H1 (cell line): ENCODE measurements at regions not wholly inside any gene's neighbourhood (a gene's known extent, or its start where the extent isn't known, plus 50 kb on each side); places are given as distances from the start of the nearest gene placed in this dataset.

Experiments
- CTCF ChIA-PET: fragments of 300-600 bp; sonication (Branson Sonifier 250); formaldehyde crosslinking; loops from one replicate; lab custom pipeline; 2021; ENCODE audit not compliant: partially characterized antibody; lab: Charles Lee
- POLR2A ChIA-PET: fragments of 300-600 bp; sonication (Branson Sonifier 250); formaldehyde crosslinking; loops from one replicate; lab custom pipeline; 2021; ENCODE audit warnings: inconsistent platforms; ENCODE audit not compliant: partially characterized antibody; lab: Charles Lee
- DNase-seq, 2 experiments: peaks; one replicate each; pipeline versions ENCODE4 v3.0.0 to v3.0.0-alpha.2; 2010 to 2022; ENCODE audit warnings: low spot score in 2 of 2, low read depth in 1 of 2, mixed read lengths in 1 of 2
- FAIRE-seq: peaks from 2 replicates; lab custom pipeline; 2011; peaks lifted over from hg19 to GRCh38; lab: Jason Lieb, UNC
- H2AFZ ChIP-seq: 2 replicates; pipeline ENCODE4 v1.8.1; 2012; ENCODE audit warnings: low read length, inconsistent platforms
- H2AK5ac ChIP-seq: 2 replicates; pipeline ENCODE4 v1.6.1; 2013; ENCODE audit warnings: low read depth, low read length
- H2BK120ac ChIP-seq: replicated peaks from 2 replicates; pipeline ENCODE3; 2013; ENCODE audit warnings: low read depth, low read length, inconsistent platforms
- H2BK12ac ChIP-seq: 2 replicates; pipeline ENCODE4 v1.6.1; 2013; ENCODE audit warnings: low read depth, low read length
- H2BK15ac ChIP-seq: 2 replicates; pipeline ENCODE4 v1.6.1; 2013; ENCODE audit warnings: low read length
- H2BK20ac ChIP-seq: 2 replicates; pipeline ENCODE4 v1.6.1; 2013; ENCODE audit warnings: low read length
- H2BK5ac ChIP-seq: 2 replicates; pipeline ENCODE4 v1.6.1; 2013; ENCODE audit warnings: low read depth, low read length
- H3K14ac ChIP-seq: 2 replicates; pipeline ENCODE4 v1.6.1; 2013; ENCODE audit warnings: inconsistent platforms; ENCODE audit not compliant: insufficient read length
- H3K18ac ChIP-seq: 2 replicates; pipeline ENCODE4 v1.6.1; 2013; ENCODE audit warnings: low read length; ENCODE audit errors: extremely low read depth
- H3K23ac ChIP-seq: 2 replicates; pipeline ENCODE4 v1.6.1; 2013; ENCODE audit warnings: inconsistent platforms; ENCODE audit not compliant: insufficient read length
- H3K23me2 ChIP-seq: 2 replicates; pipeline ENCODE4 v1.6.1; 2013; ENCODE audit warnings: low read depth, low read length
- H3K27ac ChIP-seq: 2 replicates; pipeline ENCODE4 v1.6.1; 2011; ENCODE audit warnings: low read depth, low read length, inconsistent platforms
- H3K27me3 ChIP-seq, 4 experiments: replicated peaks in 1 of 4; 1 replicate in 1 of 4; 2 replicates in 3 of 4; pipeline versions ENCODE4 v1.6.1 to v1.8.1; 2011 to 2013; ENCODE audit warnings: low read length in 3 of 4, mild to moderate bottlenecking in 3 of 4, inconsistent platforms in 2 of 4, mixed read lengths in 2 of 4, moderate library complexity in 1 of 4; ENCODE audit not compliant: control insufficient read depth in 3 of 4, insufficient read depth in 3 of 4; ENCODE audit errors: extremely low read depth in 1 of 4
- H3K36me3 ChIP-seq, 4 experiments: 2 replicates each; pipeline versions ENCODE4 v1.6.1 to v1.8.1; 2011 to 2013; ENCODE audit warnings: mild to moderate bottlenecking in 4 of 4, low read length in 3 of 4, moderate library complexity in 2 of 4, control low read depth in 1 of 4, inconsistent platforms in 1 of 4; ENCODE audit not compliant: insufficient read depth in 4 of 4, control insufficient read depth in 2 of 4
- H3K4ac ChIP-seq: replicated peaks from 2 replicates; pipeline ENCODE3; 2013; ENCODE audit warnings: low read length, low read depth, mixed read lengths, inconsistent platforms; ENCODE audit not compliant: insufficient read length
- H3K4me1 ChIP-seq, 4 experiments: replicated peaks in 1 of 4; 1 replicate in 1 of 4; 2 replicates in 3 of 4; pipeline versions ENCODE4 v1.6.1 to v1.8.1; 2011 to 2013; ENCODE audit warnings: low read length in 3 of 4, inconsistent platforms in 2 of 4, mixed read lengths in 1 of 4; ENCODE audit not compliant: insufficient read depth in 4 of 4, control insufficient read depth in 3 of 4
- H3K4me2 ChIP-seq, 2 experiments: 2 replicates each; pipeline versions ENCODE4 v1.6.1 to v1.8.1; 2011 to 2013; ENCODE audit warnings: low read depth in 2 of 2, low read length in 2 of 2, control low read depth in 1 of 2, inconsistent platforms in 1 of 2, mild to moderate bottlenecking in 1 of 2; ENCODE audit not compliant: insufficient read depth in 1 of 2
- H3K4me3 ChIP-seq, 4 experiments: fragments of 200-600, 300-600 bp in 1 of 4; sonication (generic), shearing (Covaris generic), sonication (Bioruptor Twin) in 1 of 4; 2 replicates each; pipeline versions ENCODE4 v1.5.1 to v1.8.1; 2011 to 2016; ENCODE audit warnings: low read length in 4 of 4, low read depth in 3 of 4, control low read depth in 2 of 4, inconsistent platforms in 2 of 4, mild to moderate bottlenecking in 2 of 4, mixed read lengths in 1 of 4, moderate library complexity in 1 of 4; ENCODE audit not compliant: insufficient read depth in 2 of 4; ENCODE audit errors: extremely low read depth in 1 of 4
- H3K56ac ChIP-seq: replicated peaks from 2 replicates; pipeline ENCODE3; 2013; ENCODE audit warnings: low read depth, mild to moderate bottlenecking, mixed read lengths, low read length, inconsistent platforms; ENCODE audit not compliant: insufficient read length
- H3K79me1 ChIP-seq: 2 replicates; pipeline ENCODE4 v1.6.1; 2013; ENCODE audit warnings: low read depth, low read length, control low read depth
- H3K79me2 ChIP-seq, 2 experiments: 2 replicates each; pipeline versions ENCODE4 v1.6.1 to v1.8.1; 2012 to 2013; ENCODE audit warnings: low read length in 2 of 2, mild to moderate bottlenecking in 2 of 2, inconsistent platforms in 1 of 2; ENCODE audit not compliant: insufficient read depth in 2 of 2, control insufficient read depth in 1 of 2
- H3K9ac ChIP-seq, 4 experiments: replicated peaks in 1 of 4; 1 replicate in 1 of 4; 2 replicates in 3 of 4; pipeline versions ENCODE4 v1.6.1 to v1.8.1; 2011 to 2013; ENCODE audit warnings: low read depth in 3 of 4, low read length in 3 of 4, control low read depth in 2 of 4, mild to moderate bottlenecking in 2 of 4, moderate library complexity in 2 of 4, inconsistent platforms in 1 of 4; ENCODE audit errors: extremely low read depth in 1 of 4
- H3K9me3 ChIP-seq, 2 experiments: 2 replicates each; pipeline versions ENCODE4 v1.6.1 to v1.8.1; 2012 to 2013; ENCODE audit warnings: mild to moderate bottlenecking in 2 of 2, moderate library complexity in 2 of 2, control low read depth in 1 of 2, inconsistent platforms in 1 of 2, low read depth in 1 of 2, low read length in 1 of 2, mixed read lengths in 1 of 2; ENCODE audit not compliant: insufficient read depth in 2 of 2
- H4K20me1 ChIP-seq, 2 experiments: replicated peaks in 1 of 2; 2 replicates each; pipeline versions ENCODE3 to v1.8.1; 2011 to 2013; ENCODE audit warnings: inconsistent platforms in 2 of 2, low read length in 2 of 2, mild to moderate bottlenecking in 1 of 2; ENCODE audit not compliant: insufficient read depth in 2 of 2, control insufficient read depth in 1 of 2
- H4K5ac ChIP-seq: 2 replicates; pipeline ENCODE4 v1.6.1; 2013; ENCODE audit warnings: low read length, low read depth, mixed read lengths, inconsistent platforms; ENCODE audit not compliant: insufficient read length
- H4K8ac ChIP-seq: 2 replicates; pipeline ENCODE4 v1.8.0; 2013; ENCODE audit warnings: mild to moderate bottlenecking, moderate library complexity, low read length, inconsistent platforms; ENCODE audit not compliant: insufficient read depth; ENCODE audit errors: extremely low read depth
- H4K91ac ChIP-seq: replicated peaks from 2 replicates; pipeline ENCODE3; 2013; ENCODE audit warnings: low read length, mixed read lengths, inconsistent platforms; ENCODE audit not compliant: insufficient read length
- CEBPB ChIP-seq: IDR thresholded peaks from 2 replicates; pipeline ENCODE4 v1.6.1; 2012; ENCODE audit warnings: low read depth, low read length
- JUN ChIP-seq: IDR thresholded peaks from 2 replicates; pipeline ENCODE4 v1.6.1; 2011; ENCODE audit warnings: low read depth, mild to moderate bottlenecking, improper control_type of control experiment, low read length
- MAFK ChIP-seq: IDR thresholded peaks from 2 replicates; pipeline ENCODE4 v1.6.1; 2012; ENCODE audit warnings: low read depth, mild to moderate bottlenecking, improper control_type of control experiment, low read length
- POU5F1 ChIP-seq: IDR thresholded peaks from 2 replicates; pipeline ENCODE4 v1.6.1; 2011; ENCODE audit warnings: low read depth, mild to moderate bottlenecking, low read length, moderate library complexity
- SAP30 ChIP-seq: fragments of 300-600 bp; sonication (generic); IDR thresholded peaks from 2 replicates; pipeline ENCODE4 v1.7.1; 2012; ENCODE audit warnings: low read length, moderate library complexity, mild to moderate bottlenecking, inconsistent platforms; ENCODE audit not compliant: insufficient read depth, insufficient replicate concordance
- SRF ChIP-seq: IDR thresholded peaks from 2 replicates; pipeline ENCODE4 v1.6.1; 2011; ENCODE audit warnings: mild to moderate bottlenecking, low read depth, low read length, moderate library complexity
- TCF12 ChIP-seq: IDR thresholded peaks from 2 replicates; pipeline ENCODE4 v1.6.1; 2011; ENCODE audit warnings: low read depth, mild to moderate bottlenecking, low read length
- whole genome bisulfite sequencing, 2 experiments: shearing (Covaris generic) in 1 of 2; methylation state at CpG; one replicate each; pipeline versions ENCODE4 v1.1.6 to v1.1.7; 2013 to 2015; ENCODE audit warnings: low lambda C conversion rate in 2 of 2, mixed read lengths in 2 of 2, inconsistent platforms in 1 of 2, low coverage in 1 of 2, missing lambda C conversion rate in 1 of 2; ENCODE audit not compliant: insufficient replicate concordance in 2 of 2, insufficient coverage in 1 of 2, insufficient read length in 1 of 2; ENCODE audit errors: extremely low coverage in 1 of 2, missing lambda C conversion rate in 1 of 2; 5-methylcytosine and 5-hydroxymethylcytosine counted together

- FAIRE-seq = no peak
- no peaks in the 10 kb centered on the region for H3K23me2 ChIP-seq
- H3K18ac ChIP-seq = no peak overlapping the region
- no peak for DNase-seq
- H2AK5ac ChIP-seq = no peak overlapping the region
- H2BK15ac ChIP-seq = no peak overlapping the region
- H3K4me2 ChIP-seq = no peak overlapping the region
- H3K14ac ChIP-seq = no peak overlapping the region
- no peak overlapping the region for H4K5ac ChIP-seq
- no peaks in the 10 kb centered on the region for H3K79me1 ChIP-seq
- H3K9me3 ChIP-seq = no peaks in the 10 kb centered on the region
- H2BK120ac ChIP-seq = no peak overlapping the region
- no peaks in the 10 kb centered on the region for H3K79me2 ChIP-seq
- no peak overlapping the region for H3K4ac ChIP-seq
- POLR2A ChIA-PET = no interaction called here
- no peak overlapping the region for H2BK5ac ChIP-seq
- WGBS, 2 experiments = 93% methylated on average over 12 of the region's 12 CpGs; no CpG with 5 or more reads in 1 of the 2 experiments
- no peak overlapping the region for H3K56ac ChIP-seq
- H3K27ac ChIP-seq = no peak overlapping the region
- no peaks in the 10 kb centered on the region for H3K27me3 ChIP-seq
- no peak overlapping the region for H3K23ac ChIP-seq
- H3K4me1 ChIP-seq = no peaks in the 10 kb centered on the region
- H4K8ac ChIP-seq = no peak overlapping the region; the same call in 1 of the 2 replicates
- no peak overlapping the region for H2BK12ac ChIP-seq
- H4K20me1 ChIP-seq = no peaks in the 10 kb centered on the region
- TF ChIP-seq SRF (no peak), MAFK (no peak), TCF12 (no peak), JUN (no peak), SAP30 (no peak), CEBPB (no peak), POU5F1 (no peak)
- TF ChIP-seq, all 59 proteins: peak for 0
- no peak overlapping the region for H3K4me3 ChIP-seq
- H2AFZ ChIP-seq = no peak overlapping the region
- CTCF ChIA-PET = no interaction called here
- H2BK20ac ChIP-seq = no peak overlapping the region
- no peak overlapping the region for H3K9ac ChIP-seq
- H4K91ac ChIP-seq = no peak overlapping the region
- H3K36me3 ChIP-seq = no peaks in the 10 kb centered on the region
These were observed 90.0 kb upstream of the SLC38A4 start for GRCh38 chr12:46915836-46916235.
